HG02970 (cell line): ENCODE measurements at regions not wholly inside any gene's neighbourhood (a gene's known extent, or its start where the extent isn't known, plus 50 kb on each side); places are given as distances from the start of the nearest gene placed in this dataset.

Source experiments
- ATAC-seq: cut with Tn5 transposase; IDR thresholded peaks from one replicate; pipeline ENCODE4 v1.9.1; 2021; ENCODE audit warnings: mild to moderate bottlenecking, moderate library complexity, moderate number of reproducible peaks; ENCODE audit not compliant: unreplicated experiment, low FRiP score

GRCh38 chr4:96093563-96093962 lies 253.7 kb downstream of the PDHA2 start:
- ATAC-seq: peak; percentile 52

DNA sequence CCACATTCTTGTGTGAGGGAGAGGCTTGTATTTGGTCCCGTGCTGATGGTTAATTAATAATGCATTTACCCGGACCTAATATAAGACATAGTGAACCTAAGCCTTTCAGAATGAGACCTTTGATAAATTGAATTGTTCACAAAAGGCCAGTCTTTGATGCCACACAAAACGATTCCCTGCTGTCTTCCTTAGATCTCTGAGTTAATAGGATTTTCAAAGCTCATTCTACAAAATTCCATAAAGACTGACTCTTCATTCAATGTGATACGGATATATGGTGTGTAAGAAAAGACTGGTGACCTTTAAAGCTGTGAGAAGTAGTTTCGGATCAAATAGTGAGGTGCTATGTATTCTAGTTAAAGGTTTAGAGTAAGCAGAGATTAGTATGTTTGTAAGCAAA lies 254.3 kb downstream of the PDHA2 start:
- ATAC-seq: no peak

DNA sequence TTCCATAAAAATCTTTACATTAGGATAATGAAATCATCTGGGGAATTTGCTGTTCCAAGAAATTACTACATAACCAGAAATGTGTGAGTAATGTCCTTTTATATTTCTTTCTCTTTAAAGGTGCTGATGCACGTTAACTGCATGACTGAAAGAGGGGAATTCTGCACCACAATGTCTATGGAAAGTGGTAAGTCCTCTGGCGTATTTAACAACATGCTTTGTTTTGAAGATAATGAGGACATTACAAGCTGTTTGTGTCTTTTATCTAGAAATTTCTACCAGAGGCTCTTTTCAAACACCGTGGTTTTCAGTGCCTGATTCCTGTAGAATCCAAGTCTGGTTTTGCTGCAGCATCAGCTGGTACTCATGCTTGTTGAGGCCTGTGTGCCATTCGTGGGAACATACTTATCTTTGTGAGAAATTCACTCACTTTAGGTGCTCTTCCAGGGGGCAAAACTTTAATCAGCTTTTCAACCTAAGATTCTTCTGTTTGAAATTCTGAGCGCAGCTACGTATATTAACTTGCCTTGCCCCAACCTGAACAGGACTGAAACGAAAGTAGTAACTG lies 257.2 kb downstream of the PDHA2 start:
- no peak for ATAC-seq

GRCh38 chr4:96097693-96098092 lies 257.8 kb downstream of the PDHA2 start:
- no peak for ATAC-seq

DNA sequence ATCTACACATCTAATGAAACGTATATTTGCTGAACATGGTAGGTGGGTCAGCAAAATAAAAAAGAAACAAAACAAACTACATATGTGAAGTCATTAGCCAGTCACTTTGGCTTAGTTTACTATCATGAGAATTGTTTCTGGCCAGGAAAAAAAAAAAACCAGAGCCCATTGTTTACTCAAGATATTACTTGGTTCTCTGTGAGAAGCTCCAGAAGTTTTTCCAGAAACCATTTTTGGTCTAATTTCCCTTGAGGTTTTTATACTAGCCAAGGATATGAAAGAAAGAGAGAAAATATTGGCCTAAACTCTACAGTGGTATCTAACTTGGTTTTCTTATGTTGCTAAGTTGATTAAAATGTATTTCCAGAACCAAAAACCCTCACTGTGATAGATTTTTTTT lies 259.1 kb downstream of the PDHA2 start:
- no peak for ATAC-seq

DNA sequence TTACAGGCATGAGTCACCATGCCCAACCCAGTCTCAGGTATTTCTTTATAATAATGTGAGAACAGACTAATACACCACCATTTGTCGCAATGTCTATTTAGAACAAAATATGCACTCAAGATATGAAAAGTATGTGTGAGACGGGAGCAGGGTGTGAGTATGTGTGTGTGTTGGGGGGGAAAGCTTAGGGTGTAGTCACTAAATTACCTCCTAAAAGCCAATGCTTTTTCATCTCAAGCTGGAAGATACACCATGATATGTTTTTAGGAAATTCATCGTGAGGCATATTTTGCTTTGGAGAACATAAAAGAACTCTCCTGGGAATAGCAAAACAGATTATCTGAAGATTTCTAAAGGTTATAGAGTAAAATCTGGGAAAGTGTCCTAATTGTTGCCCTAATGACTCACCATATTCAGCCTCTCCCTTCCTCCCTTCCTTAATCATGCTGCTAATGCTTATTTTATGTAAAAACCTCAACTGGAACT lies 262.7 kb downstream of the PDHA2 start:
- ATAC-seq: no peak

DNA sequence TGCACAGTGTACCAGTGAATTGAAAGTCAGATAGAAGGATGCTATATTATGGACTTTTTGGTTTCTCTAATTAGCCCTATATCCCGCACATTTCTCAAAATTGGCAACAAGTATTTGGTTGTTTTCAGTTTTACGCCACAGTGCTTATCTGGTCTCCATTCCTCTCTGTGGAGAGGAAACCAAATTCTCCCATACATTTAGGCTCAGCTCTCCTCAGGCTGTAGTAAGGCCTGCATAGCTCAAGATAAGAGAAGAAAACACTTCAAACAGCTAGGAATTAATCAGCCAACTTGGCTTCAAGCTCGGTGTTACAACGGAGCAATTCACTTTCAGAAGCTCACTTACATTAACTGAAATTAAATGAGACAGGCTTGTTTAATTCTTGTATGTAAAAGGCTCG lies 263.2 kb downstream of the PDHA2 start:
- ATAC-seq: no peak

DNA sequence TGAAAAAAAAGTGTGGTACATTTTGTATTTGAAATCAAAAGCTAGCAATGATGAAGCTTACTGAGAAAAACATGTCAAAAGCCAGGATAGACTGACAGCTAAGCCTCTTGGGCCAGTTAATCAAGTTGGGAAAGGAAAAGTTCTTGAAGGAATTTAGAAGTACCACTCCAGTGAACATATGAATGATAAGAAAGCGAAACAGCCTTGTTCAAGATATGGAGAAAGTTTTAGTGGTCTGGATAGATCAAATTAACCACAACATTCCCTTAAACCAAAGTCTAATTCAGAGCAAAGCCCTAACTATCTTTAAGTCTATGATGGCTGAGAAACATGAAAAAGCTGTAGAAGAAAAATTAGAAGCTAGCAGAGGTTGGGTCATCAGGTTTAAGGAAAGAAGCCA lies 268.3 kb downstream of the PDHA2 start:
- ATAC-seq: no peak

GRCh38 chr4:96112631-96113030 lies 272.7 kb downstream of the PDHA2 start:
- no peak for ATAC-seq

GRCh38 chr4:96120206-96120605 lies 280.3 kb downstream of the PDHA2 start:
- no peak for ATAC-seq

DNA sequence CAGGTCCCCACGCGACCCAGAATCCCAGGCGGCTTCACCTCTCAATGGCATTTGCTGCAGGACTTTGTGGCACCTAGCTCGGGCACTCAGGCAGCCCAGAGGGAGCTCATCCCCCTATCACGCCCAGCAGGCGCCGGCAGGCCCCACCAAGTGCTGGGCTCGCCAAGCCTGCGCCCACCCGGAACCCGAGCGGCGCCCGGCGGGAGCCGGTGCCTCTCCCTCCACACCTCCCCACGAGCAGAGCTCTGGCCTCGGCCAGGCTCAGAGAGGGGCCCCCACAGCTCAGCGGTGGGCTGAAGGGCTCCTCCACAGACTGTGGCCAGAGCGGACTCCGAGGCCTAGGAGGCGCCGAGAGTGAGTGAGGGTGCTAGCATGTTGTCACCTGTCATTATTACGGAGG lies 286.3 kb downstream of the PDHA2 start:
- no peak for ATAC-seq

DNA sequence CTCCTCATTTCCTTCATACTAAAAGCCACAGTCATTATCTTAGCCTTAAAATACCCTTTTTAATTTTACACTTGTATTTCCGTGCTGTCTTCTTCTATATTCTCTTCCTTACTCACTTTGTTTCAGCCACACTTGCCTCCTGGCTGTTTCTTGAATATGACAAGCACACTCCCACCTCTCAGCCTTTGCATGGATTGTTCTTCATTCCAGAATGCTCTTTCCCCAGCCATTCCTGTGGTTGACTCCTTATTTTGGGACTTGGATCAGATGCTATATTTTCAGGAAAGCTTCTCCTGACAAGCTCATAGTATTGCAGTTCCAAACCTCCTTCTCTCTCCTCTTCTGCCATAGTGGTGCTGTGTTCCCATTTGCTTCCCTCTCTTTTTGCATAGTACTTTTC lies 291.3 kb downstream of the PDHA2 start:
- no peak for ATAC-seq

GRCh38 chr4:96134806-96135205 lies 294.9 kb downstream of the PDHA2 start:
- no peak for ATAC-seq

- no peak for ATAC-seq
Measured at GRCh38 chr4:96136056-96136455, 296.2 kb downstream of the PDHA2 start.

DNA sequence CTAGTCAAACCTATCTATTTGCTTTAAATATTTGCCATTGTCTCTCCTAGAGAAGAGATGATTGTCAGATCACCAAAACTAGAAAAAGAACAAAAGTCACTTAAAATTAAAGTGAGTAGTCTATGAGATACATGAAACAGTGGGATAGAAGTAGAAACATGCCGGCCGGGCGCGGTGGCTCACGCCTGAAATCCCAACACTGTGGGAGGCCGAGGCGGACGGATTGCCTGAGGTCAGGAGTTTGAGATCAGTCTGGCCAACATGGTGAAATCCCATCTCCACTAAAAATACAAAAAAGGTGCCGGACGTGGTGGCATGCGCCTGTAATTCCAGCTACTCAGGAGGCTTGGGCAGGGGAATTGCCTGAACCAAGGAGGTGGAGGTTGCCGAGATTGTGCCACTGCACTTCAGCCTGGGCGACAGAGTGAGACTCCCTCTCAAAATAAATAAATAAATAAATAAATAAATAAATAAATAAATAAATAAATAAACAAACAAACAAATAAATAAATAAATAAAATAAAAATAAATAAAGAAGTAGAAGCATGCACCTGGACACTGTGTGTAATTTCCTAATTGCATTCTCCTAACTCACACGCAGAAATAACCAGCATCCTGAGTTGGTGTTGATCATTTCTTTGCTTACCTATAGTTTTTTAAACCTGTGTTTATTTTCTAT lies 299.5 kb downstream of the PDHA2 start:
- no peak for ATAC-seq

GRCh38 chr4:96145601-96146000 lies 305.7 kb downstream of the PDHA2 start:
- no peak for ATAC-seq

DNA sequence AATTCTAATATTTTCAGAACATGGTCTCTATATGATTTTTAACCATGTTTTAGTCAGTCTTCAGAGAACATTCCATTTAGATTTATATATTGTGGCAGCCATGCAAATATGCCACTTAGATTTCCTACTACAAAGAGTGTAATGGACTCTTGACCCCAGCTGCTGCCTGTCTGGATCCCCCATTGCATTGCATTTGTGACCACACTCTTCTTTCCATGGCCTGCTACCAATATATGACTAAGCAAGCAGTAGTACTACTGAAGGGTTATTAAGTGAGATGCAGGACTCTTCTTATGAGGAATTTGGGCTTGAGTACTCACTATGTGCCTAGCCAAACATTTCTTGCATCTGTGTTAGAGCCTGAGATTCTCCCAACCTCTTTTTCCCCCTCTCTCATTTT lies 306.8 kb downstream of the PDHA2 start:
- ATAC-seq: no peak

GRCh38 chr4:96149894-96150293 lies 310.0 kb downstream of the PDHA2 start:
- no peak for ATAC-seq

DNA sequence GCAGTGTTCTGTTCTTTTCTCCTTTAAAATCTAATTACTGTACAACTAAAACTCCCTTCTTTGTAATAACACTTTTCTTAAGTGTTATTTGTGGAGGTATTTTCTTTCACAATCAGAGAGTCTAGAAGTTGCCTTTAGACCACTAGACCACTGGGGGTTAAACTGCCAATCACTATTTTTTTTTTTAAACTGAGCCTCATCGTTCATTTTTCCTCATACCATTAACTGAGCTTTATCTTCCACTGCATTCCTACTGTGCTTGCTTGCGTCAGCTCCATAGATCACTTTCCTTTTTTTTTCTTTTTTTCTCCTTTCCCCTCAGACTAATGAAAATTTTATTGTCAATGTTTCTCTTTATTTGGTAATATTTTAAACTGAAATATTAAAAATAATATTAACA lies 310.6 kb downstream of the PDHA2 start:
- no peak for ATAC-seq

DNA sequence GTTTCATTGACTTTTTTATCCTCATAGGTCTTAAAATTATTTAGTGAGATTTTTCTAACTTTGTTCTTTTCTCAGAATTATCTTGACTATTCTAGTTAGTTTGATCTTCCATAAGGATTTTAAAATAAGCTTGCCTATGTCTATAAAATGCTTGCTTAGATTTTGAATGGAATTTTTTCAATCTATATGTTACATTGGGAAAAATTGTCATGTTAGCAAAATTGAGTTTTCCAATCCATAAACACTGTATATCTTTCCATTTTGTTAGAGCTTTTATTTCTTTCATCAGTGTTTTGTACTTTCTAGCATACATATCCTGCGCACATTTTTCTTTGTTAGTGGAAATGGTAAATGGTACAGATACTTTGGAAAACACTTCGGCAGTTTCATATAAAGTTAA lies 312.9 kb downstream of the PDHA2 start:
- ATAC-seq: no peak

GRCh38 chr4:96154676-96155075 lies 314.8 kb downstream of the PDHA2 start:
- ATAC-seq: no peak

DNA sequence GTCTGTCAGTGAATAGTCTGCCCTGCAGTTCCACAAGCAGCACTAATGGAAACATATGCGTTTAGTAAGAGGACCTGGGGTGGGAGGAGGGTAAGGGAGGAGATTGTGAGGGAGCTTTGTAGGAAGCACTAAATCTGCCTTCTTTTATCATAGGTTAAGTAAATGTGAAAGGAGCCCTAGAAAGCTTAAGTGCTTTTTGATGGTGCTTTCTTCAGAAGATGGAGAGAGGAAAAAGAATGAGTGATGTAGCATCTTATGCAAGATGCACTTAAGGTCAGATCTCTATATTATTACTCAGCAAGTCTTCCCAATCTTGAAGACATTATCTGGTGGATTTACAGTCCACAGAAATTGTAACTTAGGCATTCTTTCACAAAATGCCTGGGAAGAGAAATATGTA lies 322.7 kb downstream of the PDHA2 start:
- no peak for ATAC-seq
